Vagina (tissue), 2 donors: ENCODE measurements at regions not wholly inside any gene's neighbourhood (a gene's known extent, or its start where the extent isn't known, plus 50 kb on each side); places are given as distances from the start of the nearest gene placed in this dataset.

Experiments
- CTCF ChIP-seq, 3 experiments: fragments of 450-650 bp in 2 of 3; fragments of 200-600 bp in 1 of 3; sonication (generic) in 1 of 3; IDR thresholded peaks; one replicate each; pipeline ENCODE4 v1.5.1; 2017 to 2019; ENCODE audit warnings: antibody characterized with exemption in 3 of 3, mild to moderate bottlenecking in 2 of 3, moderate library complexity in 2 of 3
- POLR2A ChIP-seq, 2 donors: fragments of 450-650 bp; IDR thresholded peaks; one replicate each; pipeline ENCODE4 v1.6.1; 2017; ENCODE audit warnings: antibody characterized with exemption in 2 of 2, mild to moderate bottlenecking in 2 of 2, moderate library complexity in 2 of 2

GRCh38 chr12:13695781-13696180, 285.6 kb downstream of the GRIN2B start:
- TF ChIP-seq CTCF (IDR thresholded peaks at IDR 0.05) (no peak), POLR2A (IDR thresholded peaks at IDR 0.05) (no peak)
